Prostate gland (tissue), 2 donors: ENCODE measurements at regions not wholly inside any gene's neighbourhood (a gene's known extent, or its start where the extent isn't known, plus 50 kb on each side); places are given as distances from the start of the nearest gene placed in this dataset.

Experiments used
- DNase-seq: peaks from one replicate; pipeline ENCODE4 v3.0.0-alpha.2; 2019; ENCODE audit warnings: low spot score
- H3K27ac ChIP-seq, 2 donors: fragments of 200-600 bp; sonication (generic); 2 replicates each; pipeline ENCODE4 v1.5.1; 2017 to 2019
- H3K27me3 ChIP-seq: fragments of 200-600 bp; sonication (generic); replicated peaks from 2 replicates; pipeline ENCODE4 v1.5.1; 2019; ENCODE audit not compliant: insufficient read depth
- H3K36me3 ChIP-seq, 2 donors: fragments of 200-600 bp; sonication (generic); 1 replicate in 1 of 2; 2 replicates in 1 of 2; pipeline versions ENCODE4 v1.5.1 to v1.8.1; 2017 to 2019
- H3K4me1 ChIP-seq: fragments of 200-600 bp; sonication (generic); replicated peaks from 2 replicates; pipeline ENCODE4 v1.5.1; 2019
- H3K4me3 ChIP-seq, 2 donors: fragments of 200-600 bp; sonication (generic); 2 replicates each; pipeline ENCODE4 v1.5.1; 2017 to 2019
- H3K9me3 ChIP-seq: fragments of 200-600 bp; sonication (generic); 2 replicates; pipeline ENCODE4 v1.5.1; 2017
- POLR2A ChIP-seq: fragments of 450-650 bp; IDR thresholded peaks from one replicate; pipeline ENCODE4 v1.6.1; 2016; ENCODE audit warnings: antibody characterized with exemption, mild to moderate bottlenecking
- POLR2AphosphoS5 ChIP-seq: sonication (generic); formaldehyde crosslinking; IDR thresholded peaks from one replicate; pipeline ENCODE4 v1.6.1; 2017; ENCODE audit warnings: antibody characterized with exemption
- WGBS: methylation state at CpG from one replicate; pipeline ENCODE4 v1.1.5; 2018; 5-methylcytosine and 5-hydroxymethylcytosine counted together
- intact Hi-C: fragments of 100-400 bp; cut with DNase I; formaldehyde crosslinking; loops from one replicate; pipeline ENCODE4 v1.14.2; 2022
- TF ChIP-seq, protein P1 (sequence below), 4 experiments: fragments of 200-600 bp in 2 of 4; fragments of 450-650 bp in 2 of 4; sonication (generic) in 2 of 4; IDR thresholded peaks; 1 replicate in 3 of 4; 2 replicates in 1 of 4; pipeline ENCODE4 v1.5.1; 2016 to 2019; ENCODE audit warnings: antibody characterized with exemption in 4 of 4, mild to moderate bottlenecking in 2 of 4, moderate library complexity in 2 of 4

GRCh38 chr3:72401005-72401545 lies 447.2 kb downstream of the SHQ1 start:
- WGBS = 96% methylated on average over 2 of the region's 2 CpGs
- Histone ChIP-seq H3K27me3 (no peaks in the 10 kb centered on the region), H3K27ac (no peak overlapping the region), H3K36me3 (no peaks in the 10 kb centered on the region), H3K4me1 (peaks cover 12% of the 10 kb centered on the region), H3K9me3 (no peaks in the 10 kb centered on the region), H3K4me3 (no peak overlapping the region)
- TF ChIP-seq, protein P1, sequence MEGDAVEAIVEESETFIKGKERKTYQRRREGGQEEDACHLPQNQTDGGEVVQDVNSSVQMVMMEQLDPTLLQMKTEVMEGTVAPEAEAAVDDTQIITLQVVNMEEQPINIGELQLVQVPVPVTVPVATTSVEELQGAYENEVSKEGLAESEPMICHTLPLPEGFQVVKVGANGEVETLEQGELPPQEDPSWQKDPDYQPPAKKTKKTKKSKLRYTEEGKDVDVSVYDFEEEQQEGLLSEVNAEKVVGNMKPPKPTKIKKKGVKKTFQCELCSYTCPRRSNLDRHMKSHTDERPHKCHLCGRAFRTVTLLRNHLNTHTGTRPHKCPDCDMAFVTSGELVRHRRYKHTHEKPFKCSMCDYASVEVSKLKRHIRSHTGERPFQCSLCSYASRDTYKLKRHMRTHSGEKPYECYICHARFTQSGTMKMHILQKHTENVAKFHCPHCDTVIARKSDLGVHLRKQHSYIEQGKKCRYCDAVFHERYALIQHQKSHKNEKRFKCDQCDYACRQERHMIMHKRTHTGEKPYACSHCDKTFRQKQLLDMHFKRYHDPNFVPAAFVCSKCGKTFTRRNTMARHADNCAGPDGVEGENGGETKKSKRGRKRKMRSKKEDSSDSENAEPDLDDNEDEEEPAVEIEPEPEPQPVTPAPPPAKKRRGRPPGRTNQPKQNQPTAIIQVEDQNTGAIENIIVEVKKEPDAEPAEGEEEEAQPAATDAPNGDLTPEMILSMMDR (IDR thresholded peaks at IDR 0.05) = no peak
- TF ChIP-seq POLR2A = no peak
- TF ChIP-seq POLR2AphosphoS5 = no peak
- intact Hi-C loops = no loop called here
- no peak for DNase-seq

DNA sequence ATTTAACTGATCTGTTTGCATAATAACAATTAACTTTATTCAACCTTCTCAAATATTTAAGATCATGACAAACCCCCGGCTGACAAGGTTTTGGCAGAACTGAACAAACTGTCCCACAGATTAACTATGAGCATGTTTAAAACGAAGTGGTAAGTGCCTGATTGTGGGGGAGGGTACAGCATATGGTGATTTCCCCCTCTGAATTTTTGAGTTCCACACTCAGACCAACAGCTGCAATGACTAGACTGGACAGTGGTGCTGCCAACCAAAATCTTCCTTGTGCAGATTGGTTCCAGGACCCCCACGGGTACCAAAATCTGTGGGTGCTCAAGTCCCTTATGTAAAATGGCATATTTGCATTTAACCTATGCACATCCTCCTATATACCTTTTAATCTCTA lies 449.5 kb downstream of the SHQ1 start:
- TF ChIP-seq, protein P1 (IDR thresholded peaks at IDR 0.05) = no peak
- TF ChIP-seq POLR2A = no peak
- no peak for TF ChIP-seq POLR2AphosphoS5
- intact Hi-C loops = no loop called here
- WGBS = 58% methylated on average over 3 of the region's 3 CpGs

GRCh38 chr3:72397586-72397985 lies 450.7 kb downstream of the SHQ1 start:
- DNase-seq = no peak
- H3K9me3 ChIP-seq = no peaks in the 10 kb centered on the region
- H3K27ac ChIP-seq = no peak overlapping the region
- 64% methylated on average over 2 of the region's 2 CpGs for WGBS
- H3K27me3 ChIP-seq = no peaks in the 10 kb centered on the region
- H3K4me3 ChIP-seq = no peak overlapping the region
- H3K36me3 ChIP-seq = no peaks in the 10 kb centered on the region
- H3K4me1 ChIP-seq = no peaks in the 10 kb centered on the region
- intact Hi-C loops = no loop called here
- TF ChIP-seq, protein P1 (IDR thresholded peaks at IDR 0.05) = no peak
- TF ChIP-seq POLR2AphosphoS5 = no peak

More for the DNA sequence above, 449.5 kb downstream of the SHQ1 start:
- no peaks in the 10 kb centered on the region for H3K36me3 ChIP-seq
- H3K27ac ChIP-seq = no peak overlapping the region
- no peak overlapping the region for H3K4me3 ChIP-seq
- peaks cover 7% of the 10 kb centered on the region for H3K4me1 ChIP-seq
- H3K27me3 ChIP-seq = no peaks in the 10 kb centered on the region
- H3K9me3 ChIP-seq = no peaks in the 10 kb centered on the region
- no peak for DNase-seq

- H3K36me3 ChIP-seq = no peaks in the 10 kb centered on the region
- 84% methylated on average over 7 of the region's 7 CpGs for WGBS
- no peak overlapping the region for H3K27ac ChIP-seq
- H3K4me3 ChIP-seq = no peak overlapping the region
- intact Hi-C loops = no loop called here
- no peaks in the 10 kb centered on the region for H3K27me3 ChIP-seq
- DNase-seq = no peak
- no peaks in the 10 kb centered on the region for H3K9me3 ChIP-seq
- peaks cover 3% of the 10 kb centered on the region for H3K4me1 ChIP-seq
- TF ChIP-seq POLR2A (no peak), POLR2AphosphoS5 (no peak)
- TF ChIP-seq, protein P1 (IDR thresholded peaks at IDR 0.05) = no peak
Measured at GRCh38 chr3:72396899-72397298, 451.3 kb downstream of the SHQ1 start.

- DNase-seq = no peak
- WGBS = 74% methylated on average over 3 of the region's 3 CpGs
- peaks cover 6% of the 10 kb centered on the region for H3K4me1 ChIP-seq
Measured at GRCh38 chr3:72395776-72396311, 452.4 kb downstream of the SHQ1 start.

More at GRCh38 chr3:72395776-72396311, 452.4 kb downstream of the SHQ1 start:
- TF ChIP-seq POLR2A (no peak), POLR2AphosphoS5 (no peak)
- TF ChIP-seq, protein P1 (IDR thresholded peaks at IDR 0.05) = no peak
- H3K4me3 ChIP-seq = no peak overlapping the region
- intact Hi-C loops = no loop called here
- H3K27ac ChIP-seq = no peak overlapping the region
- H3K36me3 ChIP-seq = no peaks in the 10 kb centered on the region
- H3K9me3 ChIP-seq = no peaks in the 10 kb centered on the region
- no peaks in the 10 kb centered on the region for H3K27me3 ChIP-seq
